Activated CD4-positive, alpha-beta T cell treated with anti-CD3 and anti-CD28 coated beads, Interleukin-2, amount 10 ng/mL, durations not matched to agents 24 days and 14 days (primary cell): ENCODE measurements at regions not wholly inside any gene's neighbourhood (a gene's known extent, or its start where the extent isn't known, plus 50 kb on each side); places are given as distances from the start of the nearest gene placed in this dataset.

Experiments
- DNase-seq: peaks from one replicate; pipeline ENCODE4 v3.0.0; 2022
- H3K27ac Mint-ChIP-seq: one replicate; pipeline ENCODE4 v1.8.0; 2022; ENCODE audit warnings: mild to moderate bottlenecking, mixed read lengths
- H3K27me3 Mint-ChIP-seq: one replicate; pipeline ENCODE4 v1.8.0; 2022; ENCODE audit warnings: mixed read lengths
- H3K36me3 Mint-ChIP-seq: one replicate; pipeline ENCODE4 v1.8.0; 2022; ENCODE audit warnings: low read depth, mild to moderate bottlenecking, mixed read lengths
- H3K4me1 Mint-ChIP-seq: one replicate; pipeline ENCODE4 v1.8.0; 2021; ENCODE audit warnings: mixed read lengths
- H3K4me3 Mint-ChIP-seq: one replicate; pipeline ENCODE4 v1.8.0; 2022; ENCODE audit warnings: mild to moderate bottlenecking, moderate library complexity, mixed read lengths
- H3K9me3 Mint-ChIP-seq: one replicate; pipeline ENCODE4 v1.8.0; 2021; ENCODE audit warnings: mixed read lengths
- intact Hi-C: fragments of 100-400 bp; cut with micrococcal nuclease; formaldehyde crosslinking; loops from one replicate; pipeline ENCODE4 v1.15.1; 2023

DNA sequence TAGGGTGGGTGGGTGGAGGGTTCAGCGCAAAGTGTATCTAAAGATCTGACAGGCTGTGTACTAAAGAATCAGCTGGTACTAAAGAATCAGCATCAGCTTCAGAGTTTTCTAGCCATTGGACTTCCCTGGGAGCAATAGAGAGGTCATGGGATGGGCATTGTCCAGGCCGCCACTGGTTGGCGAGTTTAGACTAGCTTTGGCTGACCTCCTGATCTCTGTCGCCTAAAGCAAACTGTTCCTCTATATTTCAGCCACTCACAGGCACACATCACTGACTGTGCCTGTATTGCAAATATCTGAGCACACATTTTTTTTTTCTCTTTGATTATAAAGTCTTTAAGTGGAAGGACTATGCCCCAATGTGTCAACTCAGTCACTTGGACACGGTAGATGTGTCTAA lies 267.8 kb upstream of the SKOR2 start:
- H3K27me3 Mint-ChIP-seq, result peaks cover 3% of the 10 kb centered on the region
- DNase-seq, result no peak
- no peak overlapping the region for H3K4me3 Mint-ChIP-seq
- no peaks in the 10 kb centered on the region for H3K36me3 Mint-ChIP-seq
- no peaks in the 10 kb centered on the region for H3K4me1 Mint-ChIP-seq
- intact Hi-C loops, result no loop called here
- no peak overlapping the region for H3K27ac Mint-ChIP-seq
- H3K9me3 Mint-ChIP-seq, result no peaks in the 10 kb centered on the region

DNA sequence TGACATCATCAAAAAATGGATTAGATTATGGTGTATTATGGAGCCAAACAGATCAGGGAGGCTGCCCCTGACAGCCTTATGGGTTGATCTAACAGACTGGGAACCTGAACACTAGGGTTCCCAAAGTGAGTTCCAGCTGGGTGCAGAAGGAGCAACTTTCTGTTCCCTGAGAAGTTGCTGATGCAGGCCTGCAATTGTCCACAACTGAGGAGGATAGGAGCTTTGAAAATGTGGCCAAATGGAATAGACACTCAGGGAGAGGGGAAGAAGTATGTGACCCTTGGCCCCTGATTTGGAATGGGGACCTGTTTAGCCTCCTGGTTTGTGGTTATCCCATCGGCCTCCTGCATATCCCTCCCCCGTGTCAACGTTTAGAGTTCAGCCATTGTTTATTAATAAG lies 262.2 kb upstream of the SKOR2 start:
- Mint-ChIP-seq H3K27me3 (no peaks in the 10 kb centered on the region), H3K27ac (no peak overlapping the region), H3K4me1 (no peaks in the 10 kb centered on the region), H3K9me3 (no peaks in the 10 kb centered on the region), H3K36me3 (no peaks in the 10 kb centered on the region), H3K4me3 (no peak overlapping the region)
- DNase-seq, result no peak
- intact Hi-C loops, result no loop called here

DNA sequence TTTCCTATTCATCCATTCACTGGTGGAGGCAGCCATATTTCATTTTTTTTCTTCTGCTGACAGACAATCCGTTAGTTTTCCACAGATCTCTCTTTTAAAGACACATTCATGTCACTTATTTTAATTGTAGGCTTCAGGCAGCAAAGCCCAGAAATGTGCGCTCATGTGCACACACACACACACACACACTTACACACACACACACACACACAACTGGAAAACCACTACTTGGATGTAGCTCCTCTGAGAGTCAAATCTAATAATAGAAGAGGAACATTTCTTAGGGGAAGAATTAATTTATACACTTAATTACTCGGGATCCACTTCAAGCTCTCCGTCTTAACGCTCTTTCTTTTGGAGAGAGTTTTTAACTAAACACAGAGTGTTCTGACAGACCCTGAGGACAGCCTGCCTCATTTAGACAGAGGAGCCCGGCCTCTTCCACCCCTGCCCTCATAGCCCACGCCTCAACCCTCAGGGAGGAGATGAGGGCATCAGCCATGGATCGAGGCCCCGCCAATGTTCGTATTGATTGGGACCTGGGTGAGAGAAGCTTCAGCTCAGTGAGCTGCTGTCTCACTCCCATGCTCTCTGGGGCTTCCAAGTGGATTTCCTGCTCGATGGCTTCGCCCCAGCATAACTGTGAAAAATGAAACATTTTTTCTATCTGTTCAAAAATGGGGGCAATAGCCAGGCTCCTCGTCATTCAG lies 261.4 kb upstream of the SKOR2 start:
- Mint-ChIP-seq H3K27me3 (no peaks in the 10 kb centered on the region), H3K4me3 (no peak overlapping the region), H3K27ac (no peak overlapping the region), H3K4me1 (no peaks in the 10 kb centered on the region), H3K9me3 (no peaks in the 10 kb centered on the region), H3K36me3 (no peaks in the 10 kb centered on the region)
- intact Hi-C loops, result no loop called here
- DNase-seq, result no peak

DNA sequence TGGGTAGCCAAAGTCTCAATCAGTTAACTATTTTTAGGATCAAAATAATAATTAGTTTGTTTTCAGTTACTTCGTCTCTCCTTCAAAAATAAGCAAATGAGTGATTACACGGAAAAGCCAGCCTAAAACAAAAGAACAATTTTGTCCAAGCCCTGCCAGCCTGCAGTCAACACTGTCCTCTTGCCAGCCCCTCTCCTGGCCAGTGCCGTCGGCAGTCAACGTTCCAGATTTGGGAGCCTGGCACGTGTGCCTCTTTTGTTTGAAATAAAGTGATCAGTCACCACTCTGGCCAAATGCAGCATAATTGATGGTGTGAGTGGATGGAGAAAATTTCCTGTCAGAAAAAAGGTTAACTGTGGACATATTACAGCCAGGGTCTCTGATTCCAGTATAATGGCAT lies 260.6 kb upstream of the SKOR2 start:
- no peak overlapping the region for H3K4me3 Mint-ChIP-seq
- no peaks in the 10 kb centered on the region for H3K9me3 Mint-ChIP-seq
- no peaks in the 10 kb centered on the region for H3K27me3 Mint-ChIP-seq
- H3K4me1 Mint-ChIP-seq, result no peaks in the 10 kb centered on the region
- H3K36me3 Mint-ChIP-seq, result no peaks in the 10 kb centered on the region
- H3K27ac Mint-ChIP-seq, result no peak overlapping the region
- DNase-seq, result no peak
- intact Hi-C loops, result no loop called here

DNA sequence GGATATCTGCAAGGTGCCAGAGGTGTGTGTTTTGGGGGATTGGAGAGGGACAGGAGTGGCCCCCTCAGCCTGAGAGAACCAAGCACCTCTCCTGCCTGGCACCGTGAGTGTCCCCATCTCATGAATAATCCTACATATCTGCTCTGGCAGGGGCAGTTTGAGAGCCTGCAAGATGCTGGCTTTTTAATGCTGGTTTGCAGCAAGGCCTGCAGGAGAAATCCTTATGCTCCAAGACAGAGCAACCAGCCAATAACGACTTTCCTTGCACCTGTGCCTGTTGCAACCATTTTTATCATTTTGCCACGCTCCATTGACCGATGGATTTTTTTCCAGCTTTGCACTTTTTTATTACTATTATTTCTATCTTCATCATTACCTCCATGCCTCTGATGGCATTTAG lies 259.4 kb upstream of the SKOR2 start:
- Mint-ChIP-seq H3K9me3 (no peaks in the 10 kb centered on the region), H3K4me1 (no peaks in the 10 kb centered on the region), H3K27ac (no peak overlapping the region), H3K36me3 (no peaks in the 10 kb centered on the region), H3K4me3 (no peak overlapping the region), H3K27me3 (no peaks in the 10 kb centered on the region)
- intact Hi-C loops, result no loop called here
- DNase-seq, result no peak

DNA sequence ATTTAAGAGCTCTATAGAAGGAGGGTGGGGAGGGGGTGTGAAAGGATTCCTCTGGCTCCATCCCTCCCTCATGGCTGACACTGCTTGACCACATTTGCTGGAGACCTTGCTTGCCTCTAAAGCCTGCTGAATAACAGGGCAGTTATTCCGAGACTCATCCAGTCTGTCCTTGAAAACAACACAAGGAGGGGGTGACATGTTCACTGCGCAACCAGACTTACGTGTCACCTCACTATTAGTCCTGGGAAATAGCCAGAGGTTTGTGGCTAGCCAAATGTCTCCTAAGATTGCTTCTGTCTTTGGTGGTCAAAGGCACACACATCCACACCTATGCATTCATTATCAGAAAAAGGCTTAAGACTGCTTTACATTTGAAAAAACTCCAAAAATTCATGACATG lies 256.2 kb upstream of the SKOR2 start:
- Mint-ChIP-seq H3K4me3 (no peak overlapping the region), H3K4me1 (no peaks in the 10 kb centered on the region), H3K27ac (no peak overlapping the region), H3K27me3 (no peaks in the 10 kb centered on the region), H3K36me3 (no peaks in the 10 kb centered on the region), H3K9me3 (no peaks in the 10 kb centered on the region)
- DNase-seq, result no peak
- intact Hi-C loops, result no loop called here

DNA sequence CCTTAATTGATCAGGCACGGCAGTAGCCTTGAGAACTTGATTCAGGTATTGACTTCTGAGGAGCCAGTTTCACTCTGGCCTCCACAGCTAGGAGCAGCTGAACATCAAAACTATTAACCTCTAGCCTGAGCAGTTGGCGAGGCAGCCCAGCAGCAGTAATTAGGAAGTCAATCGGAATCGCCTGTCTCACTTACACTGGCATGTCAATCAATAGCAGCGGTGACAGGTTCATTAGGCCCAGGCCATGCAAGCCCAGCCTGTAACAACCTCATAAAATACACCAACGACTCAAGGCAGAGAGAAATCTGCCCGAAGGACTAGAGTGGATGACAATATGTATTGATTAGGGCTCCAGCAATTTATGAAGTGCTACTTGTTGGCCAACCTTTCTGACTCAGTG lies 255.4 kb upstream of the SKOR2 start:
- H3K27ac Mint-ChIP-seq, result no peak overlapping the region
- no peaks in the 10 kb centered on the region for H3K27me3 Mint-ChIP-seq
- H3K36me3 Mint-ChIP-seq, result no peaks in the 10 kb centered on the region
- H3K9me3 Mint-ChIP-seq, result no peaks in the 10 kb centered on the region
- no peak overlapping the region for H3K4me3 Mint-ChIP-seq
- intact Hi-C loops, result no loop called here
- H3K4me1 Mint-ChIP-seq, result no peaks in the 10 kb centered on the region
- DNase-seq, result no peak

DNA sequence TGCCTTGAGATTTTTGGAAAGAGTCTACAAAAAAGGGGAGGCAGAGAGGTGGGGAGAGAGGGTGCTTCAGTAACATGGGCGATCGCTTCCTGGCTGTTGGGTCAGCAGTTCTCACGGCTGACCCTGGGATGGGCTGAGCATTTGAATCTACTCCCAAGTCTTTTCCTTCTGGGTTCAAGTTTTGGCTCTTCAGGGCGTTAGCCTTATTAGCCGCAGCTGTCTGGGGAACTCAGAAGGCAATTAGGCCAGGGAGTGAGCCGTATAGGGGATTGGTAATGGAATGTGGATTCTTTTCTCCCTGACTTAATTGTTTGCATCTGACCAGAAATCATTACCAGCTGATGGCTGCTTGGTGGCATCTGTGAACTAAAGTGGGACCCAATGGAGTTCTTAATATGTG lies 250.5 kb upstream of the SKOR2 start:
- Mint-ChIP-seq H3K9me3 (no peaks in the 10 kb centered on the region), H3K4me1 (no peaks in the 10 kb centered on the region), H3K4me3 (no peak overlapping the region), H3K27ac (no peak overlapping the region), H3K27me3 (no peaks in the 10 kb centered on the region), H3K36me3 (no peaks in the 10 kb centered on the region)
- no peak for DNase-seq
- intact Hi-C loops, result no loop called here

DNA sequence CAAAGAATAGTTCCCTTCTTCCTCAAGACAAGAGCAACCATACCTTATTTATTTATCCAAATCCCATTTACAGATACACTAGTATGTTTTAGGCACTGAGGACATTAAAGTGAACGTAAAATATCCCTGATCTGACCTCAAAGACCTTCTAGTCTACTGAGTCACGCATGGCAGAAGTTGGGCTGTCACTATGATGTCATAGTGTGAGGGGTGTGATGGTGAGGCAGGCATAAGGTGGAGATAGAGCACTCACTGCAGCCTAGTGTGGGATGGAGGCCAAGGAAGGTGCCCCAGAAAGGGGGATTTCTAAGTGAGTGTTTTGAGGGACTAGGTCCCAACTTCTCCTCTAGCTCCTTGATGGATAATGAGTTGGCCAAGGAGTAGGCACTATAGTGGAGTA lies 249.5 kb upstream of the SKOR2 start:
- Mint-ChIP-seq H3K36me3 (no peaks in the 10 kb centered on the region), H3K9me3 (no peaks in the 10 kb centered on the region), H3K27me3 (no peaks in the 10 kb centered on the region), H3K4me1 (no peaks in the 10 kb centered on the region), H3K27ac (no peak overlapping the region), H3K4me3 (no peak overlapping the region)
- no peak for DNase-seq
- intact Hi-C loops, result no loop called here

DNA sequence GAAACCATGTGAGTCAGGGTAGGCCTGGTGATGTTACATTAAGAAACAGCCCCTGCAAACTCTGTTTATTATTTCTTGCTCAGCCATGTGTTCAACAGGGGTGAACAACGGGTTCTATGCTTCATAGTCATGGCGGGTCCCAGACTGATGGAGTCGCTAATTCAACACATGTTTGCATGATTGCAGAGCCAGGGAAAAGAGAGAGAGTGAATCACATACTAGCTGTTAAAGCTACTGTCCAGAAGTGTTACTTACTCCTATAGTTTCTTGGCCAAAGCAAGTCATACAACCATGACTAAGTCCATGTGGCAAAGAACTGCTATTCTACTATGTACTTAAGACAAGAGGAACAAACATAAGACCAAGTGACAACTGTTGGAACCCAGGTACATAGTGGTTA lies 241.2 kb upstream of the SKOR2 start:
- Mint-ChIP-seq H3K36me3 (no peaks in the 10 kb centered on the region), H3K27ac (no peak overlapping the region), H3K4me1 (peaks cover 2% of the 10 kb centered on the region), H3K27me3 (no peaks in the 10 kb centered on the region), H3K4me3 (no peak overlapping the region), H3K9me3 (no peaks in the 10 kb centered on the region)
- intact Hi-C loops, result no loop called here
- DNase-seq, result no peak

DNA sequence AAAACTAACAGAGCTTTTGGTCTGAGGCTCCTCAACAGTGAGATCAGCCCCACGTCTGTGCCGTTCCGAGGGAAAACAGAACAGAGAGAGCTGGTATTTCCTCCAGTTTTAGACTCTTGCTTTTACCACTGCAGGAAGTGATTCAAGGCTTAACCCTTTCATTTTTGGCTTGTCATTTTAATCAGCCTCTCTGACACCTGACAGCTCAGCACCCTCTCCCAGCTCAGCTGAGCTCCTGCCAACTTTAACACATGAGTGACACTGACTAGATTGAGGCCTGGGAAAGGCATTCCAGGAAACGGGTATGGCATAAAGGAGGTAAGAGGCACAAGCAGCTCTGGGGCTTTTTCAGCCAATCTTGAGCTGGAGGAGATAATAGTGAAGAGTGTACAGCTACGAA lies 239.4 kb upstream of the SKOR2 start:
- Mint-ChIP-seq H3K36me3 (no peaks in the 10 kb centered on the region), H3K9me3 (no peaks in the 10 kb centered on the region), H3K4me3 (no peak overlapping the region), H3K27me3 (no peaks in the 10 kb centered on the region), H3K4me1 (peaks cover 2% of the 10 kb centered on the region), H3K27ac (no peak overlapping the region)
- intact Hi-C loops, result no loop called here
- DNase-seq, result no peak

DNA sequence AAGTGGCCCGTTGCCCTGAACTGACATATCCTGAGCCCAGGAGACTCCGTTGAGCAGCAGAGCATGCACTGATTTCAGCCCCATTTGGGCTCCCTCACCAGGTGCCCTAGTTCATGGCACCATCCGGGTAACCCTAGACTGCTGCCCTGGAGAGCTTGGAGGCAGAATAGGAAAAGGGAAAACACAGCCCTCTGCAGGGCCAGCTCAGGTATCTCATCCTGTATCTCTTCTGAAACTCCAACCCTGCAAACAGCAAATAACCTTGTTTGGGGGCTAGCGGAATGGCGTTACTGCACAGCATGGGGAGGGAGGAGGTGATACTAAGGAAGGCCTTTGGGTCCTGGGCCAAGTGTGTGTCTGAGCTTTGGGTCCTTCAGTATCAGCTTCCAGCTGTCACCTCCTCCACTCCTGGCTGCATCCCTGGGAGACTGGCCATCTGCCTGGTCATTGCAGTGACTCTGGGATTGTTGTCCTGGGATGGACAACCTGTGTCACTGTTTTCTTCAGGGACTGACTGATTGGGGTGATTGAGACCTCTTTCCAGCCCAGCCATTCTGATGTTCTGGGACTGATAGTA lies 233.8 kb upstream of the SKOR2 start:
- Mint-ChIP-seq H3K9me3 (no peaks in the 10 kb centered on the region), H3K27ac (no peak overlapping the region), H3K27me3 (peaks cover 2% of the 10 kb centered on the region), H3K4me1 (no peaks in the 10 kb centered on the region), H3K36me3 (no peaks in the 10 kb centered on the region), H3K4me3 (no peak overlapping the region)
- intact Hi-C loops, result no loop called here
- no peak for DNase-seq

DNA sequence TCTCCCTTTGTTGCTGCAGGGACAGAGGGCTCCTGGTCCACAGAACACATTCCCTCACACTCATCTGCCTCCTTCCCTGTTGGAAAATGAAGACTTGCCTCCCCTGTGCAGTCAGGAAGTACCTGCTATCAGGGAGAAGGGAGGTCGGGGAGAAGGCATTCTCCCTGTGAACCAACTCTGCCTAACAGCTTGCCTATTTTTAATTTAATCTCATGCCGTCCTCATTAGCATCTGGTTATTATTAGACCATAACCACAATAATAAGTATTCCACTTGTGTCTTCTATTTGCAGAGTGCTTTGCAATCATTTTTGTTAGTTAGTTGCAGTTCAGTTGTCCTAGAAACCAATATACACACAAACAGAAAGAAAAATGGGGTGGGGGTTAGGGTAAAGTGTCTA lies 232.6 kb upstream of the SKOR2 start:
- no peaks in the 10 kb centered on the region for H3K36me3 Mint-ChIP-seq
- intact Hi-C loops, result no loop called here
- no peak overlapping the region for H3K4me3 Mint-ChIP-seq
- peaks cover 2% of the 10 kb centered on the region for H3K27me3 Mint-ChIP-seq
- no peaks in the 10 kb centered on the region for H3K4me1 Mint-ChIP-seq
- no peak for DNase-seq
- H3K27ac Mint-ChIP-seq, result no peak overlapping the region
- H3K9me3 Mint-ChIP-seq, result no peaks in the 10 kb centered on the region

DNA sequence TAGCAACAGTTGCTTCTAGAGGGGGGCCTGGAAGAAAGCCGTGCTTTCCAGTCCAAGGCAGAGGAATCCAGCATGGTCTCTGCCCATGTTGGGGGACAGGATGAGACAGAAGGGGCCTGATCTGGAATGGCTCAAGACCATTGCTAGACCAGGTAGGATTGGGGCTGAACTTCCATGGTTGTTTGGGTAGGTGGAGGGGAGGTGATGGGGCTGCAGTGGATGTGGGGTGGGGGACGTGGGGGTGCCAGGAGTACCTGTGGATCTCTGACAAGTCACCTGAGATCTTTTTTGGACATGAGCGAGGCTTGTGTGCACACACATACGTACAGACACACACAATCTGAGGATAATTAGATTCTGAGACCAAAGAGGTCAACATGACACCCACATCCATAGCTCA lies 228.7 kb upstream of the SKOR2 start:
- H3K4me3 Mint-ChIP-seq, result no peak overlapping the region
- DNase-seq, result no peak
- H3K27me3 Mint-ChIP-seq, result peaks cover 2% of the 10 kb centered on the region
- H3K36me3 Mint-ChIP-seq, result no peaks in the 10 kb centered on the region
- no peaks in the 10 kb centered on the region for H3K4me1 Mint-ChIP-seq
- H3K27ac Mint-ChIP-seq, result no peak overlapping the region
- intact Hi-C loops, result no loop called here
- no peaks in the 10 kb centered on the region for H3K9me3 Mint-ChIP-seq

DNA sequence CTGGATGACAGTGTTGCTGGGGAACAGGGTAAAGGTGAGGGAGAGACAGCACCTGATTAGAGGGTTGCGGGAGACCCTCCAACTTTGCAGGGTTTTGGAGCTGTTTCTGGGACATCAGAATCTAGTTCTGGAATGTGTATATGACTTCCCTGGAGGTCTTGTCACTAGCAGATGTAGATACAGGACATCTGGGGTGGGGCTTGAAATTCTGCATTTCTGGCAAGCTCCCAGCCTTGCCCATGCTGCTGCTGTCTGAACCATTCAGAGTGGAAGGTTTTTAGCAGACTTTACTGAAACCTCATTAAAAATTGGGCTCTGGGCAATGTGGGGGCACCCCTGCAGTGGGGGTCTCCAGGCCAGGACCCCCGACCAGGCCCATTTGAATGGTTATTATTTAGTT lies 220.3 kb upstream of the SKOR2 start:
- no peaks in the 10 kb centered on the region for H3K9me3 Mint-ChIP-seq
- H3K27me3 Mint-ChIP-seq, result no peaks in the 10 kb centered on the region
- no peaks in the 10 kb centered on the region for H3K36me3 Mint-ChIP-seq
- intact Hi-C loops, result no loop called here
- H3K27ac Mint-ChIP-seq, result no peak overlapping the region
- H3K4me1 Mint-ChIP-seq, result no peaks in the 10 kb centered on the region
- H3K4me3 Mint-ChIP-seq, result no peak overlapping the region
- DNase-seq, result no peak
